ENCODE measurements at regions not wholly inside any gene's neighbourhood (a gene's known extent, or its start where the extent isn't known, plus 50 kb on each side); places are given as distances from the start of the nearest gene placed in this dataset.

DNA sequence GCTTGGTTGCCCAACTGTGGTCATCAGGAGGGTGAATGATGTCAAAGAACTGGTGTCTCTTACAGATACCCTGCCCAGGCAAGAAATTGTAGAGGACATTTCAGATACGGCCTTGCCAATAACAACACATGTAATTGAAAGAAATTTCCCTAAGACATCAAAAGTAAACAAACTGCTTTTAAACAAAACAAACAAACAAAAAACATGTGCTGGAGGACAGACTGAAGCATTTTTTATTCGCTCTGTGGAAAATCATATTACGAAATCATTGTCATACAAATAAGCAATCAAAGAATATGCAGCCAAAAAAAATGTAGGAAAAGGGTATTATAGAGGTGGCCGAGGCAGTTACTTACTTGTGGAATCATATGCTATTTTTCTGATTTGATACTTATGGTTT lies 52.1 kb upstream of the MYEOV start:
- no peak overlapping the region for H3K4me3 ChIP-seq
- H3K27ac ChIP-seq, result no peak overlapping the region

DNA sequence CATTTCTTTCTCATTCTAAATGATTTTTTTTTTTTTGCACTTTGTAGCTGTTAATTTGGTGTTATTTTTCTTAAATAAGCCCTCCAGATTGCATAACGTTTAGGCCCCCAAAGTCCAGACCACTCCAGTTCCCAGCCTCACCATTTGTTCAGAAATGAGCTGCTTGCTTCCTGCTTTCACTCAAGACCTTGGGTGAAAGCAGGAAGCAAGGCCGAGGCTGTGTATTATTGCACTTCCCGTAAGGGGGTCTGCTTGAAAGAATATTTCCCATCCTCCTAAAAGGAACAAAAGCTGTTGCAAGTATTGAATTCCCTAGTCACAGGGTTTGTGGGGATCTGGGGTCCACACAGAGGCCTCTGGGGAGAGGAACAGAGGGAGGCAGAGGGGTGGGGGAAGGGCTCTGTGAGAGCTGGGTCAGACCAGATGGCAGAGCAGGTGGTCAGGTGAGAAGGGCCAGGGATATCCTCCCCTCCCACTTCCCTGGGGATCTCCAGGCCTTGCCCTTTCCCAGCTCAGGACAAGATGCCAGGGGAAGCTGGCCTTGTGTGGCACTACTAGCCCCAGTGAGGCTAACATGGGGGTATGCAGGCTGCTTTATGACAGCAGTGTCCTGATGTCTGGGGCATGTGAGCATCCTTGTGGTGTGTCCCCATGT lies 51.6 kb upstream of the MYEOV start:
- no peak overlapping the region for H3K4me3 ChIP-seq
- no peak overlapping the region for H3K27ac ChIP-seq

DNA sequence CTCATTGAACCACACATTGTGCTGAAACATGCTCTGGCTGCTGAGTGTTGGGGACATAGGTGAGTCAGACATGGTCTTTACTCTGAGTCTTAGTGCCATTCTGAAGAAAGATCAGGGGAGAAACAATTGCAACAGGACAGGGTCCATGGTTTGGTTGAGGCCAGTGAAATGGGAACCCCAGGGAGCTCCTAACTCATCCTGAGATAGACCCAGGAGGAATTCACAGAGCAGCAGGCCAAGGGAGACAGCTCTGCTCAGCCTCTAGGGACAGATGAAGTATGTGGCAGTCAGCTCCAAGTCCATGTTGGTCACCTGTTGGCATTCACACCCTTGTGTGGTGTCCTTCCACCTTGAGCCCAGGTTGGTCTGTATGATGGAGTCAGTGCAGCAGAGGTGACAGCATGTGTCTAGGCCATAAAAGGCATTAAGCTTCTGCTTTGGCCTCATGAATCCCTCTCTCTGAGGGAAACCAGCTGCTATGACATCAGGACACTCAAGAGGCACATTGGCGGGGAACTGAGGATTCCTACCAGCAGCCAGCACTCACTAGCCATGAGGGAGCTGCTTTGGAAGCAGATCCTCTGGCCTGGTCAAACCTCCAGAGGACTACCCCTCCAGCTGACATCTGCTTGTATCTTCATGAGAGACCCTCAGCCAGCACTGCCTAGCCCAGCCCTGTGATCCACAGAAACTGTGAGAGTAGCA lies 50.3 kb upstream of the MYEOV start:
- Histone ChIP-seq H3K4me3 (no peak overlapping the region), H3K27ac (no peak overlapping the region)
